SU-DHL-6 (cell line): ENCODE measurements at regions not wholly inside any gene's neighbourhood (a gene's known extent, or its start where the extent isn't known, plus 50 kb on each side); places are given as distances from the start of the nearest gene placed in this dataset.

Experiments used
- H2AFZ ChIP-seq: fragments of 200-600 bp; sonication (generic); 2 replicates; pipeline ENCODE4 v1.6.1; 2014; ENCODE audit warnings: low read depth, mild to moderate bottlenecking, moderate library complexity, mixed read lengths, antibody characterized with exemption, low read length; ENCODE audit not compliant: severe bottlenecking
- H3F3A ChIP-seq: fragments of 200-600 bp; shearing (Covaris generic); 2 replicates; pipeline ENCODE4 v1.6.0; 2016; ENCODE audit warnings: antibody characterized with exemption, mild to moderate bottlenecking; ENCODE audit not compliant: insufficient read depth
- H3K27ac ChIP-seq: fragments of 200-600 bp; sonication (generic); 2 replicates; pipeline ENCODE4 v1.5.1; 2016; ENCODE audit warnings: low read depth, mild to moderate bottlenecking, low read length, moderate library complexity, mixed read lengths
- H3K27me3 ChIP-seq: fragments of 200-600 bp; sonication (generic), shearing (Covaris generic); 2 replicates; pipeline ENCODE4 v1.6.0; 2014; ENCODE audit warnings: mild to moderate bottlenecking, low read length
- H3K36me3 ChIP-seq: fragments of 200-600 bp; sonication (generic); 2 replicates; pipeline ENCODE4 v1.6.1; 2014; ENCODE audit warnings: mild to moderate bottlenecking, low read length, mixed read lengths
- H3K4me2 ChIP-seq: fragments of 300-600, 200-600 bp; shearing (Covaris generic), sonication (generic); 2 replicates; pipeline ENCODE4 v1.6.0; 2014; ENCODE audit warnings: low read length, low read depth, mild to moderate bottlenecking; ENCODE audit not compliant: poor library complexity, severe bottlenecking
- H3K4me3 ChIP-seq: fragments of 200-600 bp; sonication (generic); 2 replicates; pipeline ENCODE4 v1.5.1; 2014; ENCODE audit warnings: antibody characterized with exemption, low read length, mild to moderate bottlenecking, mixed read lengths; ENCODE audit not compliant: insufficient read depth, poor library complexity, severe bottlenecking
- H3K79me2 ChIP-seq: fragments of 200-600 bp; sonication (generic); 2 replicates; pipeline ENCODE4 v1.6.1; 2014; ENCODE audit warnings: mild to moderate bottlenecking, low read length, moderate library complexity; ENCODE audit not compliant: insufficient read depth
- H3K9ac ChIP-seq: fragments of 200-600 bp; sonication (generic); 2 replicates; pipeline ENCODE4 v1.7.0; 2014; ENCODE audit warnings: mild to moderate bottlenecking, low read length
- H3K9me2 ChIP-seq: fragments of 200-600 bp; sonication (generic); replicated peaks from 2 replicates; pipeline ENCODE4 v1.6.1; 2014; ENCODE audit warnings: low read length; ENCODE audit not compliant: insufficient read depth
- H3K9me3 ChIP-seq: fragments of 200-600 bp; sonication (generic); 2 replicates; pipeline ENCODE4 v1.6.1; 2014; ENCODE audit warnings: low read length, mixed read lengths; ENCODE audit not compliant: insufficient read depth
- H4K20me1 ChIP-seq: fragments of 200-600 bp; sonication (generic); 2 replicates; pipeline ENCODE4 v1.6.1; 2014; ENCODE audit warnings: low read depth, mild to moderate bottlenecking, antibody characterized with exemption, low read length, moderate library complexity, mixed read lengths
- CTCF ChIP-seq: fragments of 200-600 bp; sonication (generic); IDR thresholded peaks from one replicate; pipeline ENCODE4 v1.5.1; 2017; ENCODE audit warnings: antibody characterized with exemption, mild to moderate bottlenecking, low read length, moderate library complexity; ENCODE audit not compliant: insufficient read depth, poor library complexity, severe bottlenecking
- EZH2phosphoT487 ChIP-seq: fragments of 200-600 bp; sonication (generic), shearing (Covaris generic); conservative IDR thresholded peaks from 2 replicates; pipeline ENCODE4 v1.6.1; 2018; ENCODE audit warnings: mild to moderate bottlenecking, antibody characterized with exemption, low read length, moderate library complexity, mixed read lengths

DNA sequence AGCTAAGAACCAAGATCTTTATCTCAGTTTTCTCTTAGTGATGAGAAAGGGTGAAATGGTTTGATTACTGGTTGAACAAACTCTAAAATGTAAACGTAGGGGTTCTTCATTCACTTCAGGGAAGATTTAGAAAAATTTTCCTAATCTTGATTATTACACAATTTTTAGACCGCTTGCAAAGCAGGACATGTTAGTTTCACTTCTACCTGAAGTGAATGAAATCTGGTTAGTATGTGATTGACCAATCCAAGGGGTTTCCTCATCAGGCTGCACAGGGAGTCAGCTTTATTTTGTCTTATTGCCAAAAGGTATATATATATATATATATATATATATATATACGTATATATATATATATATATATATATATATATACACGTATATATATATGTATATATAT is 740.4 kb downstream of the TUSC7 start:
- no peaks in the 10 kb centered on the region for H3F3A ChIP-seq
- no peaks in the 10 kb centered on the region for H3K9me3 ChIP-seq
- H3K36me3 ChIP-seq = no peaks in the 10 kb centered on the region
- no peak overlapping the region for H3K27ac ChIP-seq
- H3K9ac ChIP-seq = no peak overlapping the region
- TF ChIP-seq EZH2phosphoT487 (no peak), CTCF (no peak)
- no peaks in the 10 kb centered on the region for H3K79me2 ChIP-seq
- no peak overlapping the region for H3K4me2 ChIP-seq
- H3K4me3 ChIP-seq = no peak overlapping the region
- H4K20me1 ChIP-seq = no peaks in the 10 kb centered on the region
- H3K9me2 ChIP-seq = no peaks in the 10 kb centered on the region
- no peaks in the 10 kb centered on the region for H3K27me3 ChIP-seq
- no peak overlapping the region for H2AFZ ChIP-seq

DNA sequence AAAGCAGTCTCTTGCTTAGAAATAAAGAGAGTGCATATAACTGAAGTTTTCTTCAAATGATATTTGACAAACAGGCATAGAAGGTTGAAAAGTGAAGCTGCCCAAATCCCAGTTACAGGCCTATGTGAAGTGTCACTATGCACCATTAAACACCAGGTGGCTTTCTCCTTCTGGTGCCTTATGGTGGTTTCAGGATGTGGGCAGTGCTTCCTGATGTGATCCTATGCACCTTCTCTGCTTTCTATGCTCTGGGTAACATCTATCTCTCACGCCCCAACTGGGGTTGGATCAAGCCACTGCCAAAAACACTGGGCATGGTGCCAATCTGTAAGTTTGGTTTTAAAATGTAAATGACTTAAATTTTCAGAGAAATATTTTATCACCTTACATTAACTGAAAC is 744.7 kb downstream of the TUSC7 start:
- H3K9me3 ChIP-seq = no peaks in the 10 kb centered on the region
- H3K27ac ChIP-seq = no peak overlapping the region
- H2AFZ ChIP-seq = no peak overlapping the region
- no peaks in the 10 kb centered on the region for H3K79me2 ChIP-seq
- H4K20me1 ChIP-seq = no peaks in the 10 kb centered on the region
- TF ChIP-seq CTCF = no peak
- TF ChIP-seq EZH2phosphoT487 = no peak
- H3K27me3 ChIP-seq = no peaks in the 10 kb centered on the region
- H3K9me2 ChIP-seq = no peaks in the 10 kb centered on the region
- H3K9ac ChIP-seq = no peak overlapping the region
- H3F3A ChIP-seq = no peaks in the 10 kb centered on the region
- no peak overlapping the region for H3K4me2 ChIP-seq
- no peak overlapping the region for H3K4me3 ChIP-seq
- H3K36me3 ChIP-seq = no peaks in the 10 kb centered on the region

DNA sequence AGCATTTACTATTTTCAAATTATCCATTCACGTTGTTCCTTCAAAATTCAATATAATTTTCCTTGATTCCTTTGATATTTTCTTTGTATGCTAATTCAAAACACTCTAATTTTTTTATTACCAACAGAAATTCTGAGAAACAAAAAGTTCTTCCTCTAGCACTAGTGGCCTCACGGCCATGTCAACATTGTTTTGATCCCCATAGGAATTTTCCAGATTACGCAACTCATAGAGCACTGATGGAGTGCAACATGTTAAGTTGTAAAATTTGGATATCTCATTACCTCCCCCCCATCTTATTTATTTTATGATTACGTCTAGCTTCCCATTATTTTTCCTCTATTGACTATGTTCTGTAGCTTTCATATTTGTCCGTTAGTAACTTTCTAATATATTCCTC is 745.3 kb downstream of the TUSC7 start:
- no peak overlapping the region for H3K27ac ChIP-seq
- no peak overlapping the region for H2AFZ ChIP-seq
- no peaks in the 10 kb centered on the region for H3K9me2 ChIP-seq
- no peak overlapping the region for H3K4me2 ChIP-seq
- H4K20me1 ChIP-seq = no peaks in the 10 kb centered on the region
- H3K9ac ChIP-seq = no peak overlapping the region
- no peaks in the 10 kb centered on the region for H3K9me3 ChIP-seq
- H3K36me3 ChIP-seq = no peaks in the 10 kb centered on the region
- no peaks in the 10 kb centered on the region for H3K79me2 ChIP-seq
- H3K27me3 ChIP-seq = no peaks in the 10 kb centered on the region
- no peak for TF ChIP-seq EZH2phosphoT487
- TF ChIP-seq CTCF = no peak
- H3F3A ChIP-seq = no peaks in the 10 kb centered on the region
- H3K4me3 ChIP-seq = no peak overlapping the region

- Histone ChIP-seq H3K27me3 (no peaks in the 10 kb centered on the region), H3K27ac (no peak overlapping the region), H4K20me1 (no peaks in the 10 kb centered on the region), H3K9me3 (no peaks in the 10 kb centered on the region), H3K9me2 (no peaks in the 10 kb centered on the region), H3K9ac (no peak overlapping the region), H3K79me2 (no peaks in the 10 kb centered on the region), H3K36me3 (no peaks in the 10 kb centered on the region), H2AFZ (no peak overlapping the region), H3F3A (no peaks in the 10 kb centered on the region), H3K4me3 (no peak overlapping the region), H3K4me2 (no peak overlapping the region)
- TF ChIP-seq EZH2phosphoT487 (no peak), CTCF (no peak)
Observed at GRCh38 chr3:117455782-117456181, 746.2 kb downstream of the TUSC7 start.
